ENCODE measurements at regions not wholly inside any gene's neighbourhood (a gene's known extent, or its start where the extent isn't known, plus 50 kb on each side); places are given as distances from the start of the nearest gene placed in this dataset.

GRCh38 chr17:69809331-69809730 is 265.7 kb upstream of the KCNJ16 start:
- Histone ChIP-seq H2AFZ (ENCODE audit: low read depth, low read length) (no peak overlapping the region), H3K9me3 (replicated peaks; ENCODE audit: control insufficient read depth, insufficient read depth, low read depth, low read length) (no peaks in the 10 kb centered on the region), H3K4me3 (no peak overlapping the region), H3K36me3 (ENCODE audit: control insufficient read depth, insufficient read depth, low read length) (no peaks in the 10 kb centered on the region), H4K20me1 (replicated peaks; ENCODE audit: control insufficient read depth, insufficient read depth, low read length) (no peaks in the 10 kb centered on the region), H3K9me1 (ENCODE audit: control insufficient read depth, insufficient read depth, low read length) (no peaks in the 10 kb centered on the region), H3K9ac (ENCODE audit: insufficient read depth in 1 of 2, low read depth in 2 of 2, low read length in 2 of 2) (no peak overlapping the region), H3K27me3 (ENCODE audit: control insufficient read depth in 2 of 2, insufficient read depth in 2 of 2, low read length in 2 of 2) (no peaks in the 10 kb centered on the region), H3K27ac (ENCODE audit: extremely low read depth, low read depth, low read length) (no peak overlapping the region), H3K4me2 (ENCODE audit: insufficient read depth, low read length) (no peak overlapping the region), H3K79me2 (ENCODE audit: control insufficient read depth, insufficient read depth, low read length) (no peaks in the 10 kb centered on the region), H3K4me1 (replicated peaks in 1 of 2; ENCODE audit: control insufficient read depth in 2 of 2, insufficient read depth in 2 of 2, low read length in 2 of 2) (no peaks in the 10 kb centered on the region; a peak in 2 of 5 replicates)
- ChIA-PET POLR2A (no interaction called here), CTCF (ENCODE audit: low intra/inter-chr PET ratio) (no interaction called here)
- ATAC-seq (no peak), FAIRE-seq (no peak), DNase-seq (ENCODE audit: extremely low read depth in 1 of 4, low spot score in 3 of 4) (no peak)
- no TSS peak for BruUV-seq (replicated peaks)
- TF ChIP-seq SAP30 (IDR thresholded peaks at IDR 0.05; ENCODE audit: borderline replicate concordance, insufficient read depth, low read depth, low read length, poor library complexity, severe bottlenecking), result no peak
- no peak for TF ChIP-seq RBM22 (IDR thresholded peaks at IDR 0.05; ENCODE audit: low read depth, low read length, poor library complexity, severe bottlenecking)
- TF ChIP-seq CREB3L1 (IDR thresholded peaks at IDR 0.05; ENCODE audit: borderline replicate concordance, low read depth), result no peak
- no peak for TF ChIP-seq GATA2 (CRISPR knock-in tag; IDR thresholded peaks at IDR 0.05)
- TF ChIP-seq DDX20 (tag; IDR thresholded peaks at IDR 0.05; ENCODE audit: low read depth), result no peak
- no peak for TF ChIP-seq HSF4 (CRISPR knock-in tag; IDR thresholded peaks at IDR 0.05; ENCODE audit: borderline replicate concordance)
- TF ChIP-seq POU5F1 (IDR thresholded peaks at IDR 0.05; ENCODE audit: borderline replicate concordance, low read depth, low read length, partially characterized antibody), result no peak
- TF ChIP-seq ELF1 (tag; IDR thresholded peaks at IDR 0.05), result no peak
- TF ChIP-seq, protein P1, sequence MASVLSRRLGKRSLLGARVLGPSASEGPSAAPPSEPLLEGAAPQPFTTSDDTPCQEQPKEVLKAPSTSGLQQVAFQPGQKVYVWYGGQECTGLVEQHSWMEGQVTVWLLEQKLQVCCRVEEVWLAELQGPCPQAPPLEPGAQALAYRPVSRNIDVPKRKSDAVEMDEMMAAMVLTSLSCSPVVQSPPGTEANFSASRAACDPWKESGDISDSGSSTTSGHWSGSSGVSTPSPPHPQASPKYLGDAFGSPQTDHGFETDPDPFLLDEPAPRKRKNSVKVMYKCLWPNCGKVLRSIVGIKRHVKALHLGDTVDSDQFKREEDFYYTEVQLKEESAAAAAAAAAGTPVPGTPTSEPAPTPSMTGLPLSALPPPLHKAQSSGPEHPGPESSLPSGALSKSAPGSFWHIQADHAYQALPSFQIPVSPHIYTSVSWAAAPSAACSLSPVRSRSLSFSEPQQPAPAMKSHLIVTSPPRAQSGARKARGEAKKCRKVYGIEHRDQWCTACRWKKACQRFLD (CRISPR knock-in tag; IDR thresholded peaks at IDR 0.05), result no peak
- no peak for TF ChIP-seq HLTF (IDR thresholded peaks at IDR 0.05)
- TF ChIP-seq, protein P2, sequence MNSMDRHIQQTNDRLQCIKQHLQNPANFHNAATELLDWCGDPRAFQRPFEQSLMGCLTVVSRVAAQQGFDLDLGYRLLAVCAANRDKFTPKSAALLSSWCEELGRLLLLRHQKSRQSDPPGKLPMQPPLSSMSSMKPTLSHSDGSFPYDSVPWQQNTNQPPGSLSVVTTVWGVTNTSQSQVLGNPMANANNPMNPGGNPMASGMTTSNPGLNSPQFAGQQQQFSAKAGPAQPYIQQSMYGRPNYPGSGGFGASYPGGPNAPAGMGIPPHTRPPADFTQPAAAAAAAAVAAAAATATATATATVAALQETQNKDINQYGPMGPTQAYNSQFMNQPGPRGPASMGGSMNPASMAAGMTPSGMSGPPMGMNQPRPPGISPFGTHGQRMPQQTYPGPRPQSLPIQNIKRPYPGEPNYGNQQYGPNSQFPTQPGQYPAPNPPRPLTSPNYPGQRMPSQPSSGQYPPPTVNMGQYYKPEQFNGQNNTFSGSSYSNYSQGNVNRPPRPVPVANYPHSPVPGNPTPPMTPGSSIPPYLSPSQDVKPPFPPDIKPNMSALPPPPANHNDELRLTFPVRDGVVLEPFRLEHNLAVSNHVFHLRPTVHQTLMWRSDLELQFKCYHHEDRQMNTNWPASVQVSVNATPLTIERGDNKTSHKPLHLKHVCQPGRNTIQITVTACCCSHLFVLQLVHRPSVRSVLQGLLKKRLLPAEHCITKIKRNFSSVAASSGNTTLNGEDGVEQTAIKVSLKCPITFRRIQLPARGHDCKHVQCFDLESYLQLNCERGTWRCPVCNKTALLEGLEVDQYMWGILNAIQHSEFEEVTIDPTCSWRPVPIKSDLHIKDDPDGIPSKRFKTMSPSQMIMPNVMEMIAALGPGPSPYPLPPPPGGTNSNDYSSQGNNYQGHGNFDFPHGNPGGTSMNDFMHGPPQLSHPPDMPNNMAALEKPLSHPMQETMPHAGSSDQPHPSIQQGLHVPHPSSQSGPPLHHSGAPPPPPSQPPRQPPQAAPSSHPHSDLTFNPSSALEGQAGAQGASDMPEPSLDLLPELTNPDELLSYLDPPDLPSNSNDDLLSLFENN (IDR thresholded peaks at IDR 0.05; ENCODE audit: low read depth in 2 of 2, low read length in 2 of 2), result no peak
- no peak for TF ChIP-seq ETS2 (tag; IDR thresholded peaks at IDR 0.05; ENCODE audit: borderline replicate concordance, poor library complexity, severe bottlenecking)
- TF ChIP-seq CTBP1 (IDR thresholded peaks at IDR 0.05; ENCODE audit: borderline replicate concordance), result no peak
- TF ChIP-seq RBM34 (IDR thresholded peaks at IDR 0.05; ENCODE audit: borderline replicate concordance, insufficient read depth, low read length), result no peak
- TF ChIP-seq, protein P3, sequence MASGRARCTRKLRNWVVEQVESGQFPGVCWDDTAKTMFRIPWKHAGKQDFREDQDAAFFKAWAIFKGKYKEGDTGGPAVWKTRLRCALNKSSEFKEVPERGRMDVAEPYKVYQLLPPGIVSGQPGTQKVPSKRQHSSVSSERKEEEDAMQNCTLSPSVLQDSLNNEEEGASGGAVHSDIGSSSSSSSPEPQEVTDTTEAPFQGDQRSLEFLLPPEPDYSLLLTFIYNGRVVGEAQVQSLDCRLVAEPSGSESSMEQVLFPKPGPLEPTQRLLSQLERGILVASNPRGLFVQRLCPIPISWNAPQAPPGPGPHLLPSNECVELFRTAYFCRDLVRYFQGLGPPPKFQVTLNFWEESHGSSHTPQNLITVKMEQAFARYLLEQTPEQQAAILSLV (tag; IDR thresholded peaks at IDR 0.05), result no peak
- no peak for TF ChIP-seq PYGO2 (tag; IDR thresholded peaks at IDR 0.05)
- intact Hi-C loops (cut with micrococcal nuclease), result no loop called here
- in situ Hi-C loops (cut with MboI), result no loop called here
- 6% methylated on average over 1 of the region's 1 CpG for WGBS (ENCODE audit: insufficient coverage, low coverage, missing lambda C conversion rate)

Data from K562 (cell line).